ENCODE measurements at regions not wholly inside any gene's neighbourhood (a gene's known extent, or its start where the extent isn't known, plus 50 kb on each side); places are given as distances from the start of the nearest gene placed in this dataset.

DNA sequence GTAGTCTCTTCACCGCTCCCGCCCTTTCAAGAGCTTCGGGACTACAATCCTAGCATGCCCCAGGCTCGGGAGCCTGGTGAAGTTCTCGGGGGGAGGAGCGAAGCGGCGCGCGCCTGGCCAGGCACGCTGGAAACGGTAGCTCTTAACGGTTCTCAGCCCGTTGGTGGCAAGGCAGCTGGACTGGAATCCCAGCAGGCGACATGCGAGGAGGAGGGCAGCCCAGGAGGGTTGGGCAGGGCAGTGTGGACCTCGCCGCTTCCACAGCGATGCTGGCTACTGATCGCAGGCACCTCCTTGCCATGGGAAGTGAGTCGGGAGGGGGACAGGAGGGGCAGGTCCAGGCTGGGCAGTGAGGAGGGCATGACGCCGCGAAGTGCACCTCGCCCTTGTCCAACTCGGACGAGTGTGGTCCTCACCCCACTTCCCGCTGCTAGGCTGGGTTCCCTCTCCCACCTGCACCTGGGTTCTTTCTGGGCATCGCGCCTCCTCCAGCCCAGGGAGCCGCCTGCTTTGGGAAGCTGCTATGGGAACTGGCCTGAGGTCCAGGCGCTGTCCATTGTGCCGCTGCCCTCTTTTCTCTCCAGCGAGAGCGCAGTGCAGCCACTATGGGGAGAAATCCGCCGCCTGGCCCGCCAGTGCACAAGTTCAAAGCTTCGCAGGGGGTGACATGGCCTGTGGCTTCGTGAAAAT is 367.8 kb upstream of the NUPR2 start:
- H3K27ac ChIP-seq (ENCODE audit: low read depth, low read length) = no peak overlapping the region
- H3K4me2 ChIP-seq (ENCODE audit: insufficient read depth in 1 of 2, low read depth in 2 of 2, low read length in 2 of 2) = no peak overlapping the region
- TF ChIP-seq FOSL1 (IDR thresholded peaks at IDR 0.05; ENCODE audit: insufficient read depth, low read depth, low read length) (no peak), GABPA (IDR thresholded peaks at IDR 0.05; ENCODE audit: borderline replicate concordance, insufficient read depth, low read length) (no peak), HDAC2 (IDR thresholded peaks at IDR 0.05; ENCODE audit: borderline replicate concordance in 1 of 2, low read depth in 2 of 2, low read length in 2 of 2) (no peak), NANOG (IDR thresholded peaks at IDR 0.05; ENCODE audit: insufficient read depth, low read depth, low read length, poor library complexity, severe bottlenecking) (no peak), BRCA1 (IDR thresholded peaks at IDR 0.05; ENCODE audit: low read depth, low read length) (no peak), PHF8 (conservative IDR thresholded peaks at IDR 0.05; ENCODE audit: low read depth, low read length) (no peak)
- TF ChIP-seq, protein P1, sequence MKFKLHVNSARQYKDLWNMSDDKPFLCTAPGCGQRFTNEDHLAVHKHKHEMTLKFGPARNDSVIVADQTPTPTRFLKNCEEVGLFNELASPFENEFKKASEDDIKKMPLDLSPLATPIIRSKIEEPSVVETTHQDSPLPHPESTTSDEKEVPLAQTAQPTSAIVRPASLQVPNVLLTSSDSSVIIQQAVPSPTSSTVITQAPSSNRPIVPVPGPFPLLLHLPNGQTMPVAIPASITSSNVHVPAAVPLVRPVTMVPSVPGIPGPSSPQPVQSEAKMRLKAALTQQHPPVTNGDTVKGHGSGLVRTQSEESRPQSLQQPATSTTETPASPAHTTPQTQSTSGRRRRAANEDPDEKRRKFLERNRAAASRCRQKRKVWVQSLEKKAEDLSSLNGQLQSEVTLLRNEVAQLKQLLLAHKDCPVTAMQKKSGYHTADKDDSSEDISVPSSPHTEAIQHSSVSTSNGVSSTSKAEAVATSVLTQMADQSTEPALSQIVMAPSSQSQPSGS (IDR thresholded peaks at IDR 0.05; ENCODE audit: low read length) = no peak
- no peak overlapping the region for H3K9ac ChIP-seq (replicated peaks in 1 of 4; ENCODE audit: extremely low read depth in 1 of 4, low read depth in 3 of 4, low read length in 3 of 4)
- no peak overlapping the region for H2BK12ac ChIP-seq (ENCODE audit: low read depth, low read length)
- no peak overlapping the region for H2BK5ac ChIP-seq (ENCODE audit: low read depth, low read length)
- no peaks in the 10 kb centered on the region for H3K79me2 ChIP-seq (ENCODE audit: control insufficient read depth in 1 of 2, insufficient read depth in 2 of 2, low read length in 2 of 2)
- H3K4me1 ChIP-seq (replicated peaks in 1 of 4; ENCODE audit: control insufficient read depth in 3 of 4, insufficient read depth in 4 of 4, low read length in 3 of 4) = no peaks in the 10 kb centered on the region
- H3K79me1 ChIP-seq (ENCODE audit: low read depth, low read length) = no peaks in the 10 kb centered on the region
- ChIA-PET POLR2A (ENCODE audit: partially characterized antibody) (no interaction called here), CTCF (ENCODE audit: partially characterized antibody) (interaction anchor here (1.1 kb wide), 1 partner anchor 9 kb away, joined by 4 read pairs; no protein-coding TSS in a partner anchor)
- no peak overlapping the region for H4K91ac ChIP-seq (replicated peaks; ENCODE audit: insufficient read length, low read length)
- DNase-seq (ENCODE audit: low read depth in 1 of 2, low spot score in 2 of 2) = no peak
- no peak overlapping the region for H3K4me3 ChIP-seq (ENCODE audit: extremely low read depth in 1 of 4, insufficient read depth in 2 of 4, low read depth in 3 of 4, low read length in 4 of 4)
- no peak overlapping the region for H3K23ac ChIP-seq (ENCODE audit: insufficient read length)
- H2BK20ac ChIP-seq (ENCODE audit: low read length) = no peak overlapping the region
- no peaks in the 10 kb centered on the region for H3K36me3 ChIP-seq (ENCODE audit: control insufficient read depth in 2 of 4, insufficient read depth in 4 of 4, low read length in 3 of 4)
- no peak overlapping the region for H2BK120ac ChIP-seq (replicated peaks; ENCODE audit: low read depth, low read length)
- no peaks in the 10 kb centered on the region for H4K20me1 ChIP-seq (replicated peaks in 1 of 2; ENCODE audit: control insufficient read depth in 1 of 2, insufficient read depth in 2 of 2, low read length in 2 of 2)
- FAIRE-seq = no peak
- H4K8ac ChIP-seq (ENCODE audit: extremely low read depth, insufficient read depth, low read length) = no peak overlapping the region
- H3K14ac ChIP-seq (ENCODE audit: insufficient read length) = no peak overlapping the region
- no peaks in the 10 kb centered on the region for H3K23me2 ChIP-seq (ENCODE audit: low read depth, low read length)
- 92% methylated on average over 31 of the region's 40 CpGs; no CpG with 5 or more reads in 1 of the 2 experiments for WGBS, 2 experiments (ENCODE audit: extremely low coverage in 1 of 2, insufficient coverage in 1 of 2, insufficient read length in 1 of 2, insufficient replicate concordance in 2 of 2, low coverage in 1 of 2, low lambda C conversion rate in 2 of 2, missing lambda C conversion rate in 1 of 2)
- no peak overlapping the region for H2BK15ac ChIP-seq (ENCODE audit: low read length)
- no peak overlapping the region for H3K4ac ChIP-seq (replicated peaks; ENCODE audit: insufficient read length, low read depth, low read length)
- peaks cover 41 to 83% of the 10 kb centered on the region in 2 experiments for H3K9me3 ChIP-seq (ENCODE audit: insufficient read depth in 2 of 2, low read depth in 1 of 2, low read length in 1 of 2)
- H2AFZ ChIP-seq (ENCODE audit: low read length) = no peak overlapping the region
- H4K5ac ChIP-seq (ENCODE audit: insufficient read length, low read depth, low read length) = no peak overlapping the region
- H2AK5ac ChIP-seq (ENCODE audit: low read depth, low read length) = no peak overlapping the region
- no peak overlapping the region for H3K18ac ChIP-seq (ENCODE audit: extremely low read depth, low read length)
- no peaks in the 10 kb centered on the region for H3K27me3 ChIP-seq (replicated peaks in 1 of 4; ENCODE audit: control insufficient read depth in 3 of 4, extremely low read depth in 1 of 4, insufficient read depth in 3 of 4, low read length in 3 of 4)
- H3K56ac ChIP-seq (replicated peaks; ENCODE audit: insufficient read length, low read depth, low read length) = no peak overlapping the region

Data from H1 (cell line).